Hepatocyte (in vitro differentiated cells): ENCODE measurements at regions not wholly inside any gene's neighbourhood (a gene's known extent, or its start where the extent isn't known, plus 50 kb on each side); places are given as distances from the start of the nearest gene placed in this dataset.

ENCODE experiments used
- DNase-seq: peaks from one replicate; pipeline ENCODE4 v3.0.0-alpha.2; 2016; ENCODE audit warnings: low spot score
- H2AFZ ChIP-seq: fragments of 200-600 bp; sonication (generic); 2 replicates; pipeline ENCODE4 v1.6.0; 2016; ENCODE audit warnings: antibody characterized with exemption, mild to moderate bottlenecking
- H3K27ac ChIP-seq: fragments of 200-600 bp; sonication (generic); 2 replicates; pipeline ENCODE4 v1.5.1; 2016; ENCODE audit warnings: mild to moderate bottlenecking
- H3K27me3 ChIP-seq: fragments of 200-600 bp; sonication (generic); 2 replicates; pipeline ENCODE4 v1.6.1; 2016
- H3K36me3 ChIP-seq: fragments of 200-600 bp; sonication (generic); replicated peaks from 2 replicates; pipeline ENCODE4 v1.5.1; 2016; ENCODE audit warnings: low read depth; ENCODE audit not compliant: insufficient read depth
- H3K4me1 ChIP-seq: fragments of 200-600 bp; sonication (generic); 2 replicates; pipeline ENCODE4 v1.5.1; 2016; ENCODE audit warnings: mild to moderate bottlenecking, moderate library complexity; ENCODE audit not compliant: insufficient read depth
- H3K4me2 ChIP-seq: fragments of 200-600 bp; sonication (generic); 2 replicates; pipeline ENCODE4 v1.6.0; 2016
- H3K4me3 ChIP-seq: fragments of 200-600 bp; sonication (generic); 2 replicates; pipeline ENCODE4 v1.5.1; 2016; ENCODE audit warnings: mild to moderate bottlenecking
- H3K79me2 ChIP-seq: fragments of 200-600 bp; sonication (generic); 2 replicates; pipeline ENCODE4 v1.6.0; 2017; ENCODE audit warnings: mild to moderate bottlenecking
- H3K9me2 ChIP-seq: fragments of 200-600 bp; sonication (generic); replicated peaks from 2 replicates; pipeline ENCODE4 v1.6.0; 2017; ENCODE audit warnings: mild to moderate bottlenecking; ENCODE audit not compliant: insufficient read depth
- H3K9me3 ChIP-seq: fragments of 200-600 bp; sonication (generic); 2 replicates; pipeline ENCODE4 v1.5.1; 2016; ENCODE audit warnings: low read depth, mild to moderate bottlenecking
- H4K20me1 ChIP-seq: fragments of 200-600 bp; sonication (generic); 2 replicates; pipeline ENCODE4 v1.6.0; 2016; ENCODE audit warnings: mild to moderate bottlenecking; ENCODE audit not compliant: insufficient read depth, poor library complexity, severe bottlenecking
- EZH2 ChIP-seq: fragments of 200-600 bp; sonication (generic); IDR thresholded peaks from 2 replicates; pipeline ENCODE4 v1.6.1; 2016; ENCODE audit warnings: antibody characterized with exemption, mild to moderate bottlenecking, borderline replicate concordance
- EZH2phosphoT487 ChIP-seq: fragments of 200-600 bp; sonication (generic); IDR thresholded peaks from one replicate; pipeline ENCODE4 v1.6.1; 2018; ENCODE audit warnings: antibody characterized with exemption, mild to moderate bottlenecking, low read depth, moderate library complexity; ENCODE audit not compliant: unreplicated experiment, severe bottlenecking
- WGBS: methylation state at CpG from one replicate; pipeline ENCODE4 v1.1.6; 2016; ENCODE audit warnings: low lambda C conversion rate; ENCODE audit errors: missing lambda C conversion rate; 5-methylcytosine and 5-hydroxymethylcytosine counted together
- TF ChIP-seq, protein P1 (sequence below): fragments of 200-600 bp; sonication (generic); IDR thresholded peaks from 2 replicates; pipeline ENCODE4 v1.5.1; 2016; ENCODE audit warnings: antibody characterized with exemption, mild to moderate bottlenecking; ENCODE audit not compliant: poor library complexity

DNA sequence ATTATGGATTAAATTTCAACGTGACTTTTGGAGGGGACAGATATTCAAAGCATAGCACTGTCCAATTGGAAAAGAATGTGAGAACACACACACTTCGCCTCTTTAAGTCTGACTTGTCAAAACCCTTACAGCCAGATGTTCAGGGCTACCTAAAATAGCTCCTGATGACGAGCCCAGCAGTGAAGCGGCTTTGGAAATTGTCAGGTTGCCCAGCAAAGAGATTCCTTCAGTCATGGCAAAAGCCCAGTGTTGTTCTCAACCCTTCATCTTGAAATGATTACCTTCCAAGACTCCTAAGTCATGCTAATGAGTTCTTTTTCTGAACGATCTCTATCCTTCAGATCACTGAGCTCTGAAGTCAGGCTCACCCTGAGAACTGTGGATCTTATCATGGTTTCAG, 436.6 kb downstream of the LRATD1 start:
- no peak overlapping the region for H2AFZ ChIP-seq
- no peak overlapping the region for H3K4me3 ChIP-seq
- H3K27me3 ChIP-seq: no peaks in the 10 kb centered on the region
- WGBS: 65% methylated on average over 5 of the region's 5 CpGs
- H3K36me3 ChIP-seq: no peaks in the 10 kb centered on the region
- H3K9me2 ChIP-seq: no peaks in the 10 kb centered on the region
- DNase-seq: no peak
- H3K79me2 ChIP-seq: no peaks in the 10 kb centered on the region
- H3K4me2 ChIP-seq: no peak overlapping the region
- H3K4me1 ChIP-seq: no peaks in the 10 kb centered on the region
- no peak overlapping the region for H3K27ac ChIP-seq
- no peaks in the 10 kb centered on the region for H4K20me1 ChIP-seq
- TF ChIP-seq, protein P1, sequence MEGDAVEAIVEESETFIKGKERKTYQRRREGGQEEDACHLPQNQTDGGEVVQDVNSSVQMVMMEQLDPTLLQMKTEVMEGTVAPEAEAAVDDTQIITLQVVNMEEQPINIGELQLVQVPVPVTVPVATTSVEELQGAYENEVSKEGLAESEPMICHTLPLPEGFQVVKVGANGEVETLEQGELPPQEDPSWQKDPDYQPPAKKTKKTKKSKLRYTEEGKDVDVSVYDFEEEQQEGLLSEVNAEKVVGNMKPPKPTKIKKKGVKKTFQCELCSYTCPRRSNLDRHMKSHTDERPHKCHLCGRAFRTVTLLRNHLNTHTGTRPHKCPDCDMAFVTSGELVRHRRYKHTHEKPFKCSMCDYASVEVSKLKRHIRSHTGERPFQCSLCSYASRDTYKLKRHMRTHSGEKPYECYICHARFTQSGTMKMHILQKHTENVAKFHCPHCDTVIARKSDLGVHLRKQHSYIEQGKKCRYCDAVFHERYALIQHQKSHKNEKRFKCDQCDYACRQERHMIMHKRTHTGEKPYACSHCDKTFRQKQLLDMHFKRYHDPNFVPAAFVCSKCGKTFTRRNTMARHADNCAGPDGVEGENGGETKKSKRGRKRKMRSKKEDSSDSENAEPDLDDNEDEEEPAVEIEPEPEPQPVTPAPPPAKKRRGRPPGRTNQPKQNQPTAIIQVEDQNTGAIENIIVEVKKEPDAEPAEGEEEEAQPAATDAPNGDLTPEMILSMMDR: no peak
- TF ChIP-seq EZH2 (no peak), EZH2phosphoT487 (no peak)
- H3K9me3 ChIP-seq: no peaks in the 10 kb centered on the region

DNA sequence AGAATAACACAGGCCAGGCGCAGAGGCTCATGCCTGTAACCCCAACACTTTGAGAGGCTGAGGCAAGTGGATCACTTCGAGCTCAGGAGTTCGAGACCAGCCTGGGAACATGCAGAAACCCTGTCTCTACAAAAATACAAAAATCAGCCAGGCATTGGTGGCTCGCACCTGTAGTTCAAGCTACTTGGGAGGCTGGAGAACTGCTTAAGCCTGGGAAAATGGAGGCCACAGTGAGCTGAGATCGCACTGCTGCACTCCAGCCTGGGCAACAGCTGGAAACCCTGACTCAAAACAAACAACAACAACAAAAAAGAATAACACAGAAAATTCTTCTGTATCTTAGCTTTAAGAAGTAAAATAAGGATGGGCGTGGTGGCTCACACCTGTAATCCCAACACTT, 440.3 kb downstream of the LRATD1 start:
- H3K4me3 ChIP-seq: no peak overlapping the region
- TF ChIP-seq, protein P1: no peak
- no peak for TF ChIP-seq EZH2phosphoT487
- no peak for TF ChIP-seq EZH2
- no peak overlapping the region for H3K27ac ChIP-seq
- no peaks in the 10 kb centered on the region for H3K27me3 ChIP-seq
- no peaks in the 10 kb centered on the region for H3K4me1 ChIP-seq
- H3K36me3 ChIP-seq: no peaks in the 10 kb centered on the region
- no peaks in the 10 kb centered on the region for H4K20me1 ChIP-seq
- DNase-seq: no peak
- no peaks in the 10 kb centered on the region for H3K9me2 ChIP-seq
- H3K9me3 ChIP-seq: no peaks in the 10 kb centered on the region
- H3K4me2 ChIP-seq: no peak overlapping the region
- 93% methylated on average over 6 of the region's 6 CpGs for WGBS
- H2AFZ ChIP-seq: no peak overlapping the region
- no peaks in the 10 kb centered on the region for H3K79me2 ChIP-seq

DNA sequence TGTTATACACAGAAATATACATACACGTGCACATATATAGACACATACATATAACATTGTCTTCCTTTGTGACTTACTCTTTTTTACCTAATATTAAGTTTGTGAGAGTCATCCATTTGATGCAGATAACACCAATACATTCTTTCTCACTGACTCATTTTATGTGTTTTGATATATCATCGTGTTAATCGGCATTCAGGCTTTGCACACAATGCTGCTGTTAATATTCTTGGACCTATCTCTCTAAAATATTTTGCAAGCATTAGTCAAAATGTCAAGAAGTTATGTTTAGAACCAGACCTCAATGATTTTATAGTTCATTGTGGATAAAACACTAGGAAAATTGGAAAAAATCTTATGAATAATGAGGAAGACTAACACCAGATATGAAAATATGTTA, 441.1 kb downstream of the LRATD1 start:
- H3K79me2 ChIP-seq: no peaks in the 10 kb centered on the region
- H3K36me3 ChIP-seq: no peaks in the 10 kb centered on the region
- no peak overlapping the region for H2AFZ ChIP-seq
- H3K27ac ChIP-seq: no peak overlapping the region
- WGBS: 90% methylated on average over 3 of the region's 3 CpGs
- H3K4me2 ChIP-seq: no peak overlapping the region
- no peaks in the 10 kb centered on the region for H4K20me1 ChIP-seq
- H3K4me3 ChIP-seq: no peak overlapping the region
- TF ChIP-seq, protein P1: no peak
- TF ChIP-seq EZH2 (no peak), EZH2phosphoT487 (no peak)
- H3K9me2 ChIP-seq: no peaks in the 10 kb centered on the region
- no peaks in the 10 kb centered on the region for H3K9me3 ChIP-seq
- no peaks in the 10 kb centered on the region for H3K27me3 ChIP-seq
- no peak for DNase-seq
- H3K4me1 ChIP-seq: no peaks in the 10 kb centered on the region

DNA sequence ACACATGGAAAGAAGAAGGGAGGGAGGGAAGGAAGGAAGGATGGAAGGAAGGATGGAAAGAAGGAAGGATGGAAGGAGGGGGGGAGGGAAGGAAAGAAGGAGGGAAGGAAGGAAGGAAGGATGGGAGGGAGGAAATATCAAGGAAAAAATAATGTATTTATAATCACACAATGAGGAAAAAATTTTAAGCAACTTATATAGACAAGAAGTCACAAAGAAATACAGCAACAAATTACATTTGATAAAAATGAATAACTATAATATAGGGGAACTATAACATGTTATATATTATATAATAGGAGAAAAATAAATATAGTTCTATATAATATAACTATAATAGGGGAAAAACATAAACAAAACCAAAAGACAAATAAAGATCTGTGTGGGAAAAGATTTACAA, 441.8 kb downstream of the LRATD1 start:
- Histone ChIP-seq H3K27me3 (no peaks in the 10 kb centered on the region), H3K4me3 (no peak overlapping the region), H3K4me1 (no peaks in the 10 kb centered on the region), H3K9me3 (no peaks in the 10 kb centered on the region), H3K36me3 (no peaks in the 10 kb centered on the region), H2AFZ (no peak overlapping the region), H3K27ac (no peak overlapping the region), H3K9me2 (no peaks in the 10 kb centered on the region), H4K20me1 (no peaks in the 10 kb centered on the region), H3K79me2 (no peaks in the 10 kb centered on the region), H3K4me2 (no peak overlapping the region)
- no peak for DNase-seq
- TF ChIP-seq, protein P1: no peak
- TF ChIP-seq EZH2phosphoT487: no peak
- TF ChIP-seq EZH2: no peak
